Sigmoid colon (tissue), 6 donors: ENCODE measurements at regions not wholly inside any gene's neighbourhood (a gene's known extent, or its start where the extent isn't known, plus 50 kb on each side); places are given as distances from the start of the nearest gene placed in this dataset.

ENCODE experiments used
- DNase-seq: peaks from one replicate; pipeline ENCODE4 v3.0.0-alpha.2; 2019
- H3K27ac ChIP-seq, 4 donors: fragments of 200-600 bp; sonication (generic); one replicate each; pipeline ENCODE4 v1.5.1; 2016 to 2019; ENCODE audit warnings: mild to moderate bottlenecking in 1 of 4
- H3K27me3 ChIP-seq, 3 donors: fragments of 200-600 bp; sonication (generic); one replicate each; pipeline ENCODE4 v1.5.1; 2019; ENCODE audit warnings: mild to moderate bottlenecking in 1 of 3
- H3K36me3 ChIP-seq, 4 donors: fragments of 200-600 bp; sonication (generic); one replicate each; pipeline ENCODE4 v1.5.1; 2016 to 2019
- H3K4me1 ChIP-seq, 4 donors: fragments of 200-600 bp; sonication (generic); one replicate each; pipeline ENCODE4 v1.5.1; 2017 to 2019
- H3K4me3 ChIP-seq, 4 donors: fragments of 200-600 bp; sonication (generic); one replicate each; pipeline ENCODE4 v1.5.1; 2017 to 2019; ENCODE audit warnings: mild to moderate bottlenecking in 2 of 4, moderate library complexity in 1 of 4
- H3K9me3 ChIP-seq, 4 donors: fragments of 200-600 bp in 3 of 4; sonication (generic) in 3 of 4; one replicate each; pipeline versions ENCODE4 v1.5.1 to v1.6.1; 2013 to 2019
- CTCF ChIP-seq, 4 experiments: fragments of 450-650 bp in 3 of 4; fragments of 200-600 bp in 1 of 4; IDR thresholded peaks; one replicate each; pipeline ENCODE4 v1.5.1; 2016 to 2019; ENCODE audit warnings: antibody characterized with exemption in 4 of 4, mild to moderate bottlenecking in 3 of 4, moderate library complexity in 2 of 4
- EP300 ChIP-seq, 4 donors: sonication (generic); formaldehyde crosslinking; IDR thresholded peaks; one replicate each; pipeline ENCODE4 v1.6.1; 2017; ENCODE audit warnings: antibody characterized with exemption in 4 of 4
- POLR2A ChIP-seq, 2 donors: fragments of 450-650 bp; IDR thresholded peaks; one replicate each; pipeline ENCODE4 v1.6.1; 2016; ENCODE audit warnings: antibody characterized with exemption in 2 of 2, mild to moderate bottlenecking in 2 of 2, moderate library complexity in 2 of 2
- POLR2AphosphoS5 ChIP-seq, 4 donors: sonication (generic); formaldehyde crosslinking; IDR thresholded peaks; one replicate each; pipeline ENCODE4 v1.6.1; 2017; ENCODE audit warnings: antibody characterized with exemption in 4 of 4
- WGBS, 2 donors: extraction: QIAGEN DNeasy Blood & Tissue Kit; methylation state at CpG; one replicate each; pipeline ENCODE4 v1.1.7; 2013; 5-methylcytosine and 5-hydroxymethylcytosine counted together
- intact Hi-C: fragments of 100-400 bp; cut with DNase I; formaldehyde crosslinking; loops from one replicate; pipeline ENCODE4 v1.15.1; 2023
- donor health status: healthy with polysubstance abuse.
- donor health status: healthy.

- 86 to 90% methylated on average over 9 of the region's 9 CpGs for WGBS, 2 donors
- Histone ChIP-seq H3K4me1 (peaks cover 0 to 17% (median 10%) of the 10 kb centered on the region in 4 donors), H3K4me3 (no peak overlapping the region), H3K27me3 (no peaks in the 10 kb centered on the region), H3K27ac (no peak overlapping the region), H3K36me3 (no peaks in the 10 kb centered on the region), H3K9me3 (no peaks in the 10 kb centered on the region)
- DNase-seq: no peak
- intact Hi-C loops: loop anchor here (10.0 kb wide), 1 partner anchor 182 kb away; no protein-coding TSS in a partner anchor
- TF ChIP-seq POLR2A (IDR thresholded peaks at IDR 0.05): no peak
Observed at GRCh38 chr2:238786379-238786778, 61.5 kb upstream of the TWIST2 start.

- intact Hi-C loops: loop anchor here (10.0 kb wide), 1 partner anchor 182 kb away; no protein-coding TSS in a partner anchor
- Histone ChIP-seq H3K36me3 (no peaks in the 10 kb centered on the region), H3K4me3 (no peak overlapping the region), H3K9me3 (no peaks in the 10 kb centered on the region), H3K4me1 (peaks cover 0 to 17% (median 10%) of the 10 kb centered on the region in 4 donors), H3K27ac (no peak overlapping the region), H3K27me3 (no peaks in the 10 kb centered on the region)
- WGBS, 2 donors: 79 to 87% methylated on average over 29 of the region's 29 CpGs
- no peak for DNase-seq
- no peak for TF ChIP-seq POLR2AphosphoS5 (IDR thresholded peaks at IDR 0.05)
- no peak for TF ChIP-seq POLR2A (IDR thresholded peaks at IDR 0.05)
- no peak for TF ChIP-seq CTCF (IDR thresholded peaks at IDR 0.05)
- no peak for TF ChIP-seq EP300 (IDR thresholded peaks at IDR 0.05)
Observed at GRCh38 chr2:238786792-238787490, 60.9 kb upstream of the TWIST2 start.

DNA sequence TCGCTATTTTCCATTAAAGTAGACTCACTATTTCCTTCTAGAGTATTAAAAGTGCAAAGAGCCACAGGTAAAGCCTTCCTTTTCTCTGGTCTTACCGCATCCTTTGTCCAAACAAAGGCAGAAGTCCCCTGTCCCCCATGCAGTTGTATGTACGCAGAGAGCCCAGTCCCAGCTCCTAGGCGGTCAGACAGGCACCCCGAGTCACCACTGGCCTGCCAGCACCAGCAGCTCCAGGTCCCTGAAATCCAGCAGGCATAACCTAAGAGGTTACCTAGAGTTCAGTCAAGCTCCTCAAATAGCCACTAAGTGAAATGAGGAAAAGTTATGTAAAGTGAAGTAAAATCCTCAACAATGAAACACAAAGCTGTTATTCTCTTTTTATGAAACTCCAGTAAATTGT lies 60.4 kb upstream of the TWIST2 start:
- intact Hi-C loops: loop anchor here (10.0 kb wide), 1 partner anchor 183 kb away; no protein-coding TSS in a partner anchor
- 69 to 71% methylated on average over 5 of the region's 5 CpGs for WGBS, 2 donors
- no peak overlapping the region for H3K27ac ChIP-seq

DNA sequence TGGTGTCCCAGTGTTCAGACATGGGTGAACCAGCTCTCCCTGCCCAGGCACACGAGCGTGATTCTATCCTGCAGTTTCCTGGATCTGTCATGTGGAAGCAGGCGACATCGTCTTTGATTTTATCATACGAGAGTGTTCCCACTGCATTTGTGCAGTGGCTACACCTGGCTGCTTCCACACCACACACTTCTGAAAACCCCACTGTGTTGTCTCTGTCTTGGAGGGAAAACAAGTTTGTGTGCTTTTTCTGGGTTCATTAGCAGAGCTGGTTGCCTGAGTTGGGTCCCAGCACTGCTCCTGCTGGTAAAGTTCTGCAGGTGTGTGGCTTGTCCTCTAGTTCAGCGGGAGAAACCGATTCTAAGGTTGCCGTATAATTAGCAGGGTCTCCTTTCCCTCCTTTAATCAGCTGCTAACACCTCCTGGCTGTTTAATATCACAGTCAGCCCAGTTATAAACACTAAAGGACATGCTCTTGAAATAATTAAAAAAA lies 58.5 kb upstream of the TWIST2 start:
- no peaks in the 10 kb centered on the region for H3K9me3 ChIP-seq
- intact Hi-C loops: loop anchor here (10.0 kb wide), 1 partner anchor 185 kb away; no protein-coding TSS in a partner anchor
- WGBS, 2 donors: 77 to 79% methylated on average over 8 of the region's 8 CpGs
- no peak overlapping the region for H3K27ac ChIP-seq
- H3K27me3 ChIP-seq: no peaks in the 10 kb centered on the region
- TF ChIP-seq EP300 (IDR thresholded peaks at IDR 0.05) (no peak), POLR2AphosphoS5 (IDR thresholded peaks at IDR 0.05) (no peak), CTCF (IDR thresholded peaks at IDR 0.05) (no peak), POLR2A (IDR thresholded peaks at IDR 0.05) (no peak)
- no peak for DNase-seq
- H3K4me3 ChIP-seq: no peak overlapping the region
- H3K36me3 ChIP-seq: no peaks in the 10 kb centered on the region
- peaks cover 0 to 13% (median 8%) of the 10 kb centered on the region in 4 donors for H3K4me1 ChIP-seq

More for the DNA sequence above, 60.4 kb upstream of the TWIST2 start:
- no peak for DNase-seq
- Histone ChIP-seq H3K4me3 (no peak overlapping the region), H3K27me3 (no peaks in the 10 kb centered on the region), H3K4me1 (peaks cover 0 to 17% (median 10%) of the 10 kb centered on the region in 4 donors), H3K9me3 (no peaks in the 10 kb centered on the region), H3K36me3 (no peaks in the 10 kb centered on the region)
- TF ChIP-seq POLR2AphosphoS5 (IDR thresholded peaks at IDR 0.05) (no peak), EP300 (IDR thresholded peaks at IDR 0.05) (no peak), CTCF (IDR thresholded peaks at IDR 0.05) (no peak), POLR2A (IDR thresholded peaks at IDR 0.05) (no peak)

GRCh38 chr2:238790126-238790832 lies 57.6 kb upstream of the TWIST2 start:
- H3K4me3 ChIP-seq: no peak overlapping the region
- no peak for DNase-seq
- no peaks in the 10 kb centered on the region for H3K36me3 ChIP-seq
- intact Hi-C loops: no loop called here
- no peak overlapping the region for H3K27ac ChIP-seq
- no peaks in the 10 kb centered on the region for H3K9me3 ChIP-seq
- WGBS, 2 donors: 77% methylated on average over 16 of the region's 16 CpGs
- no peaks in the 10 kb centered on the region for H3K27me3 ChIP-seq
- TF ChIP-seq POLR2AphosphoS5 (IDR thresholded peaks at IDR 0.05) (no peak), POLR2A (IDR thresholded peaks at IDR 0.05) (no peak), CTCF (IDR thresholded peaks at IDR 0.05) (no peak), EP300 (IDR thresholded peaks at IDR 0.05) (no peak)
- H3K4me1 ChIP-seq: peaks cover 0 to 4% (median 0%) of the 10 kb centered on the region in 4 donors
